B cell (primary cell): ENCODE measurements at regions not wholly inside any gene's neighbourhood (a gene's known extent, or its start where the extent isn't known, plus 50 kb on each side); places are given as distances from the start of the nearest gene placed in this dataset.

Experiments used
- EZH2 ChIP-seq: IDR thresholded peaks from 2 replicates; pipeline ENCODE4 v1.6.1; 2012; ENCODE audit warnings: borderline replicate concordance, low read depth, mild to moderate bottlenecking, moderate library complexity, low read length; ENCODE audit not compliant: insufficient read depth, poor library complexity, severe bottlenecking
- TF ChIP-seq, protein P1 (sequence below): fragments of 200-600 bp; IDR thresholded peaks from one replicate; pipeline ENCODE4 v1.8.0; 2022; ENCODE audit warnings: antibody characterized with exemption, mild to moderate bottlenecking

DNA sequence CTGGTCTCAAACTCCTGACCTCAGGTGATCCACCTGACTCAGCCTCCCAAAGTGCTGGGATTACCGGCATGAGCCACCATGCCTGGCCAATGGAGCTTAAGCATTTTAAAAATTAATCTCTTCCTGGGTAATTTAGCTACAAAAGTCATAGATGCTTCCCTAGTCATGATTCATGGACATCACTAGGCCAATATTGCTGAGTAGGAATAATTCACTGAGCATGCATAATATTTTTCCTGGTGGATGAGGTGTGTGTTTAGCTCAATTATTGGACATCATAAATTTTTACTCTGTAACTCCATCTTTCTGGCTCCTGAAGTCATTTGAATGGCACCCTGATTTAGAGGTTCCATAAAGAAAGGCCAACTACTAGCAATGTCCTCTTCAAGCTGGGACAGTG is 512.9 kb upstream of the AGTR1 start:
- TF ChIP-seq, protein P1, sequence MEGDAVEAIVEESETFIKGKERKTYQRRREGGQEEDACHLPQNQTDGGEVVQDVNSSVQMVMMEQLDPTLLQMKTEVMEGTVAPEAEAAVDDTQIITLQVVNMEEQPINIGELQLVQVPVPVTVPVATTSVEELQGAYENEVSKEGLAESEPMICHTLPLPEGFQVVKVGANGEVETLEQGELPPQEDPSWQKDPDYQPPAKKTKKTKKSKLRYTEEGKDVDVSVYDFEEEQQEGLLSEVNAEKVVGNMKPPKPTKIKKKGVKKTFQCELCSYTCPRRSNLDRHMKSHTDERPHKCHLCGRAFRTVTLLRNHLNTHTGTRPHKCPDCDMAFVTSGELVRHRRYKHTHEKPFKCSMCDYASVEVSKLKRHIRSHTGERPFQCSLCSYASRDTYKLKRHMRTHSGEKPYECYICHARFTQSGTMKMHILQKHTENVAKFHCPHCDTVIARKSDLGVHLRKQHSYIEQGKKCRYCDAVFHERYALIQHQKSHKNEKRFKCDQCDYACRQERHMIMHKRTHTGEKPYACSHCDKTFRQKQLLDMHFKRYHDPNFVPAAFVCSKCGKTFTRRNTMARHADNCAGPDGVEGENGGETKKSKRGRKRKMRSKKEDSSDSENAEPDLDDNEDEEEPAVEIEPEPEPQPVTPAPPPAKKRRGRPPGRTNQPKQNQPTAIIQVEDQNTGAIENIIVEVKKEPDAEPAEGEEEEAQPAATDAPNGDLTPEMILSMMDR = no peak
- no peak for TF ChIP-seq EZH2
